Activated CD4-positive, alpha-beta T cell treated with anti-CD3 and anti-CD28 coated beads for 36 hours (primary cell): ENCODE measurements at regions not wholly inside any gene's neighbourhood (a gene's known extent, or its start where the extent isn't known, plus 50 kb on each side); places are given as distances from the start of the nearest gene placed in this dataset.

Experiments used
- ATAC-seq: fragments of 200-7000 bp; cut with Tn5 transposase; one replicate; pipeline ENCODE4 v1.10.0; 2021; ENCODE audit warnings: mild to moderate bottlenecking, moderate library complexity
- CTCF ChIA-PET: fragments of 350-600 bp; sonication (Branson Sonifier 250); formaldehyde crosslinking; loops from one replicate; lab custom pipeline; 2021; ENCODE audit warnings: antibody characterized with exemption; lab: Charles Lee
- POLR2A ChIA-PET: fragments of 350-600 bp; sonication (Branson Sonifier 250); formaldehyde crosslinking; loops from one replicate; lab custom pipeline; 2021; ENCODE audit warnings: antibody characterized with exemption, inconsistent platforms; lab: Charles Lee
- DNase-seq: peaks from one replicate; pipeline ENCODE4 v3.0.0-alpha.2; 2020
- H3K27ac Mint-ChIP-seq: one replicate; pipeline ENCODE4 v1.8.0; 2021; ENCODE audit warnings: mixed read lengths
- H3K27me3 Mint-ChIP-seq: one replicate; pipeline ENCODE4 v1.8.0; 2021; ENCODE audit warnings: mixed read lengths
- H3K36me3 Mint-ChIP-seq: one replicate; pipeline ENCODE4 v1.8.0; 2021; ENCODE audit warnings: low read depth, mixed read lengths
- H3K4me1 Mint-ChIP-seq: one replicate; pipeline ENCODE4 v1.8.0; 2021; ENCODE audit warnings: mixed read lengths
- H3K4me3 Mint-ChIP-seq: one replicate; pipeline ENCODE4 v1.8.0; 2021; ENCODE audit warnings: mild to moderate bottlenecking, moderate library complexity, mixed read lengths
- H3K9me3 Mint-ChIP-seq: one replicate; pipeline ENCODE4 v1.8.0; 2021; ENCODE audit warnings: low read depth, mixed read lengths
- intact Hi-C, 2 experiments: fragments of 100-400 bp; cut with DNase I in 1 of 2; cut with micrococcal nuclease in 1 of 2; formaldehyde crosslinking; loops; one replicate each; pipeline versions ENCODE4 v1.14.2 to v1.15.1; 2022 to 2024; cut with DNase I, micrococcal nuclease

GRCh38 chr20:60478533-60478932 is 520.3 kb downstream of the CDH26 start:
- ATAC-seq (no peak), DNase-seq (no peak)
- Mint-ChIP-seq H3K36me3 (no peaks in the 10 kb centered on the region), H3K27me3 (peaks cover 3% of the 10 kb centered on the region), H3K4me3 (no peak overlapping the region), H3K4me1 (no peaks in the 10 kb centered on the region), H3K9me3 (no peaks in the 10 kb centered on the region), H3K27ac (no peak overlapping the region)
- ChIA-PET CTCF (interaction anchor here (1.1 kb wide), 1 partner anchor 21 kb away, joined by 4 read pairs; no protein-coding TSS in a partner anchor), POLR2A (no interaction called here)
- intact Hi-C loops, result no loop called here

GRCh38 chr20:60480950-60481742 is 522.9 kb downstream of the CDH26 start:
- ATAC-seq, result no peak
- Mint-ChIP-seq H3K27me3 (no peaks in the 10 kb centered on the region), H3K36me3 (no peaks in the 10 kb centered on the region), H3K9me3 (no peaks in the 10 kb centered on the region), H3K4me3 (no peak overlapping the region), H3K27ac (no peak overlapping the region), H3K4me1 (no peaks in the 10 kb centered on the region)
- ChIA-PET CTCF (no interaction called here), POLR2A (no interaction called here)
- DNase-seq, result no peak
- intact Hi-C loops, result no loop called here

DNA sequence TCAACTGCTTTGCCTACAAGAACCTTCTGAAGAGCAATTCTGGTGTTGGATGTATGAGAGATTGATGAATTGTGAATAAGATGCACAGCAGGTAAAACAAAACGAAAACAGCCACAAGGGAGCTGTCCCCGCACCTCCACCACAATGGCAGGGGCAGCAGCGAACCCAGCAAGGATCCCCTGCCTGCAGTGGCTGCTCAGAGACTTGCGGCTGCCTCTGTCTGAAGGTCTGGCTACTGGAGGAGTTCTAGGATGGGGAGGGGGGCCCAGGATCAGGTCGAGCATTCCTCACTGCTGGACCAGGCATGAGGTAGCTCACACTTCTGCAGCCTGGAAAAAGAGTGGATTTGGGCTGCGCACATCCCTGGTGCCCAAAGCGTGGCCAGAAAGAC is 523.5 kb downstream of the CDH26 start:
- no peak overlapping the region for H3K4me3 Mint-ChIP-seq
- ChIA-PET CTCF (interaction anchor here (0.6 kb wide), 1 partner anchor 345 kb away, joined by 3 read pairs; no protein-coding TSS in a partner anchor), POLR2A (no interaction called here)
- no peaks in the 10 kb centered on the region for H3K9me3 Mint-ChIP-seq
- no peaks in the 10 kb centered on the region for H3K36me3 Mint-ChIP-seq
- no peaks in the 10 kb centered on the region for H3K27me3 Mint-ChIP-seq
- no peak overlapping the region for H3K27ac Mint-ChIP-seq
- DNase-seq (no peak), ATAC-seq (no peak)
- no peaks in the 10 kb centered on the region for H3K4me1 Mint-ChIP-seq
- intact Hi-C loops, result no loop called here

- Mint-ChIP-seq H3K27ac (no peak overlapping the region), H3K36me3 (no peaks in the 10 kb centered on the region), H3K4me3 (no peak overlapping the region), H3K4me1 (no peaks in the 10 kb centered on the region), H3K27me3 (no peaks in the 10 kb centered on the region), H3K9me3 (no peaks in the 10 kb centered on the region)
- DNase-seq, result no peak
- POLR2A ChIA-PET, result no interaction called here
- intact Hi-C loops, result no loop called here
- no peak for ATAC-seq
- CTCF ChIA-PET, result interaction anchor here (0.6 kb wide), 1 partner anchor 346 kb away, joined by 3 read pairs; no protein-coding TSS in a partner anchor
These were observed 524.2 kb downstream of the CDH26 start for GRCh38 chr20:60482221-60483008.

- H3K27me3 Mint-ChIP-seq, result no peaks in the 10 kb centered on the region
- DNase-seq (no peak), ATAC-seq (no peak)
- no peak overlapping the region for H3K27ac Mint-ChIP-seq
- POLR2A ChIA-PET, result no interaction called here
- CTCF ChIA-PET, result no interaction called here
- no peaks in the 10 kb centered on the region for H3K9me3 Mint-ChIP-seq
- intact Hi-C loops, result no loop called here
- no peaks in the 10 kb centered on the region for H3K36me3 Mint-ChIP-seq
- H3K4me3 Mint-ChIP-seq, result no peak overlapping the region
- H3K4me1 Mint-ChIP-seq, result no peaks in the 10 kb centered on the region
These were observed 525.1 kb downstream of the CDH26 start for GRCh38 chr20:60483371-60483770.

GRCh38 chr20:60484316-60484715 is 526.1 kb downstream of the CDH26 start:
- ATAC-seq (no peak), DNase-seq (no peak)
- intact Hi-C loops, result no loop called here
- no peak overlapping the region for H3K4me3 Mint-ChIP-seq
- no peaks in the 10 kb centered on the region for H3K4me1 Mint-ChIP-seq
- no peaks in the 10 kb centered on the region for H3K9me3 Mint-ChIP-seq
- no peak overlapping the region for H3K27ac Mint-ChIP-seq
- H3K27me3 Mint-ChIP-seq, result no peaks in the 10 kb centered on the region
- H3K36me3 Mint-ChIP-seq, result no peaks in the 10 kb centered on the region
- ChIA-PET CTCF (no interaction called here), POLR2A (no interaction called here)

DNA sequence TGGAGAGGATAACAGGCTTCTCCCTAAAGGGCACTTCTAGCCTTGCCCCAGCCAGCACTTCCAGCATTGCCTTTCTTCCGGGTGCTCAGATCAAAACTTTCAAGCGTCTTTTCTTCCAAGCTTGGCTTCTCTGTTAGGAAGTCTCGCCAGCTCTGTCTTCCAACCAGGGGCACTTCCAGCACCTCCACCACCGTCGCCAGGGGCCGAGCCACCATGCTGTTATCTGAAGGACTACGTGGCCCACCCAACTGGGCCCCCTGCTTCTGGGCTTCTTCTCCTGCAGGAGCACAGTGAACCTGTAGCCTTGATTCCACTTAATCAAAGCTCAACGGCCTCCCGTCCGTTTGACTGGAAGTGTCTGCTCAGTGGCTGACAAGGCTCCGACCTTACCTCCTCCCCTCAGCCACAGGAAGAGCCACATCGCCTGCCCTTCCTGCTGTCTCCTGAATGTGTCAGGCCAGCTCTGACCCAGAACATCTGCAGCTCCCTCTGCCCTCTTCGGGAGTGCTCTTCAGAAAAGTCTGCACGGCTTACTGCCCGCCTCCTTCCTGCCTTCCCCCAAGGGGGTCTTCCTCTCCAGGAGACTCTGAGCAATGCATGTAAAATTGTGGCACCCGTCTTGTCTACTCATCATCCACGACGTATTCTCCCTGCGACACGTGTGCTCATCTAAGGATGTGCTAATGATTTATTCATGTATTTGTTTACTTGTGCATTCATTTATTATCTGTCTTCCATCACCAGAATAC is 527.0 kb downstream of the CDH26 start:
- no peaks in the 10 kb centered on the region for H3K4me1 Mint-ChIP-seq
- H3K36me3 Mint-ChIP-seq, result no peaks in the 10 kb centered on the region
- H3K27ac Mint-ChIP-seq, result no peak overlapping the region
- no peaks in the 10 kb centered on the region for H3K9me3 Mint-ChIP-seq
- ATAC-seq (no peak), DNase-seq (no peak)
- H3K4me3 Mint-ChIP-seq, result no peak overlapping the region
- ChIA-PET CTCF (interaction anchor here (0.6 kb wide), 1 partner anchor 43 kb away, joined by 3 read pairs; no protein-coding TSS in a partner anchor), POLR2A (no interaction called here)
- H3K27me3 Mint-ChIP-seq, result no peaks in the 10 kb centered on the region
- intact Hi-C loops, result no loop called here

DNA sequence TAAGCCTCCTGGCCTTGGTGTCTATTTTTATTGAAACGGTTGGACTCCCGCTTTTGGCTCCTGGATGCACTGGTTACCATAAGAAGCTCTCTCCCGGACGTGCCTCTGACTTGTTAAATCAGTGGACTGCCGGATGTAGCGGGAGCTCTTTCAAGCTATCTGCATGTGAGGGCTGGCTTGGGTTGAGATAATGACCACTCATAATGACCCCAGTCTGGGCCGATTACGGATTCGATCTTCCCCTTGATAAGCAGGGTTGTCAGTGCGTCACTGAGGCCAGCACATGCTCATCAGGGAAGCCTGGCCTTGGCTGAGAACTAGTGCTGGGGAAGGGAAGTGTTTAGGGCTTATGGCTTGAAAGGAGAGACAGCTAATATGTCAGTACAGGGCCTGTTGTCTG is 528.1 kb downstream of the CDH26 start:
- ChIA-PET CTCF (interaction anchor here (0.6 kb wide), 1 partner anchor 42 kb away, joined by 3 read pairs; no protein-coding TSS in a partner anchor), POLR2A (no interaction called here)
- Mint-ChIP-seq H3K4me3 (no peak overlapping the region), H3K36me3 (no peaks in the 10 kb centered on the region), H3K4me1 (no peaks in the 10 kb centered on the region), H3K9me3 (no peaks in the 10 kb centered on the region), H3K27me3 (no peaks in the 10 kb centered on the region), H3K27ac (no peak overlapping the region)
- ATAC-seq, result no peak
- intact Hi-C loops, result no loop called here
- no peak for DNase-seq

DNA sequence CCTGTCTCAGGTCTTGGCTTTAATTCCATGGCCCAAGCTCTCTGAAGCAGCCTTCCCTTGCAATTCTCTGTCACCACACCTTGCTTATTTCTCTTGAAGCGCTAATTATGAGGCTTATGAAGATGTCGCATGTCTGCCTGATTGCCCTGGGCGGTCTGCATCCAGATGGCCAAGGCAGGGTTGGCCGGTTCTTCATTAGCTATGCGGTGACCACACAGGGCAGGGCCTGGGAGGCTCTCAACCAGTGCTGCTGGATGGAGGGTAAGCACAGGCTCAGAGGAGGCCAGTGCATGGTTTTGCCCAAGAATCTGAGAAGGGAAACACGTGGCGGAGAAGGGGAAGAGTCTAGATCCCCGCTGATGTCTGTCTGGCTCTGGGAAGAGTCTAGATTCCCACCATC is 528.7 kb downstream of the CDH26 start:
- no peak for DNase-seq
- Mint-ChIP-seq H3K9me3 (no peaks in the 10 kb centered on the region), H3K4me1 (no peaks in the 10 kb centered on the region), H3K36me3 (no peaks in the 10 kb centered on the region), H3K4me3 (no peak overlapping the region), H3K27ac (no peak overlapping the region), H3K27me3 (no peaks in the 10 kb centered on the region)
- ChIA-PET POLR2A (no interaction called here), CTCF (no interaction called here)
- ATAC-seq, result no peak
- intact Hi-C loops, result no loop called here

GRCh38 chr20:60490217-60491050 is 532.2 kb downstream of the CDH26 start:
- Mint-ChIP-seq H3K9me3 (no peaks in the 10 kb centered on the region), H3K4me3 (no peak overlapping the region), H3K36me3 (no peaks in the 10 kb centered on the region), H3K4me1 (no peaks in the 10 kb centered on the region), H3K27ac (no peak overlapping the region), H3K27me3 (no peaks in the 10 kb centered on the region)
- no peak for DNase-seq
- POLR2A ChIA-PET, result no interaction called here
- no peak for ATAC-seq
- intact Hi-C loops, result no loop called here
- CTCF ChIA-PET, result no interaction called here

GRCh38 chr20:60491051-60491581 is 532.9 kb downstream of the CDH26 start:
- POLR2A ChIA-PET, result no interaction called here
- H3K9me3 Mint-ChIP-seq, result no peaks in the 10 kb centered on the region
- no peaks in the 10 kb centered on the region for H3K36me3 Mint-ChIP-seq
- H3K27ac Mint-ChIP-seq, result no peak overlapping the region
- H3K4me1 Mint-ChIP-seq, result no peaks in the 10 kb centered on the region
- no peak for ATAC-seq
- CTCF ChIA-PET, result no interaction called here
- no peaks in the 10 kb centered on the region for H3K27me3 Mint-ChIP-seq
- intact Hi-C loops, result no loop called here
- DNase-seq, result no peak
- H3K4me3 Mint-ChIP-seq, result no peak overlapping the region
